Neuronal stem cell (in vitro differentiated cells): ENCODE measurements at regions not wholly inside any gene's neighbourhood (a gene's known extent, or its start where the extent isn't known, plus 50 kb on each side); places are given as distances from the start of the nearest gene placed in this dataset.

Source experiments
- DNase-seq: peaks from one replicate; pipeline ENCODE4 v3.0.0-alpha.2; 2013; ENCODE audit warnings: low spot score
- H2AFZ ChIP-seq: one replicate; pipeline ENCODE4 v1.6.1; 2013; ENCODE audit warnings: mild to moderate bottlenecking, low read length, inconsistent platforms
- H2AK5ac ChIP-seq: 2 replicates; pipeline ENCODE4 v1.6.1; 2013; ENCODE audit warnings: low read depth, mild to moderate bottlenecking, inconsistent platforms, low read length, moderate library complexity, mixed read lengths
- H2BK120ac ChIP-seq: 2 replicates; pipeline ENCODE4 v1.6.1; 2013; ENCODE audit warnings: low read depth, mild to moderate bottlenecking, inconsistent platforms, low read length, moderate library complexity, mixed read lengths
- H2BK12ac ChIP-seq: one replicate; pipeline ENCODE4 v1.6.1; 2013; ENCODE audit warnings: low read length, inconsistent platforms
- H2BK15ac ChIP-seq: 2 replicates; pipeline ENCODE4 v1.6.1; 2013; ENCODE audit warnings: mild to moderate bottlenecking, low read length, inconsistent platforms, mixed read lengths
- H2BK5ac ChIP-seq: one replicate; pipeline ENCODE4 v1.6.1; 2013; ENCODE audit warnings: inconsistent platforms, mild to moderate bottlenecking, low read length, moderate library complexity
- H3K14ac ChIP-seq: one replicate; pipeline ENCODE4 v1.6.1; 2013; ENCODE audit warnings: low read length, inconsistent platforms
- H3K18ac ChIP-seq: 2 replicates; pipeline ENCODE4 v1.6.1; 2013; ENCODE audit warnings: low read length, inconsistent platforms
- H3K23ac ChIP-seq: 2 replicates; pipeline ENCODE4 v1.6.1; 2013; ENCODE audit warnings: low read depth, mild to moderate bottlenecking, mixed read lengths, low read length, inconsistent platforms; ENCODE audit not compliant: poor library complexity
- H3K27ac ChIP-seq: replicated peaks from 3 replicates; pipeline ENCODE4 v1.5.1; 2013; ENCODE audit warnings: low read length, inconsistent platforms
- H3K27me3 ChIP-seq, 3 experiments: 2 replicates each; pipeline ENCODE4 v1.6.1; 2013; ENCODE audit warnings: low read length in 3 of 3, mild to moderate bottlenecking in 2 of 3, inconsistent platforms in 1 of 3, low read depth in 1 of 3, mixed read lengths in 1 of 3, moderate library complexity in 1 of 3; ENCODE audit not compliant: control insufficient read depth in 3 of 3, insufficient read depth in 3 of 3
- H3K36me3 ChIP-seq, 2 donors: replicated peaks in 1 of 2; 2 replicates each; pipeline ENCODE4 v1.6.1; 2013; ENCODE audit warnings: low read length in 2 of 2; ENCODE audit not compliant: control insufficient read depth in 2 of 2, insufficient read depth in 2 of 2
- H3K4ac ChIP-seq: 2 replicates; pipeline ENCODE4 v1.6.1; 2013; ENCODE audit warnings: inconsistent platforms, mild to moderate bottlenecking, low read length, moderate library complexity
- H3K4me1 ChIP-seq, 2 donors: 1 replicate in 1 of 2; 2 replicates in 1 of 2; pipeline ENCODE4 v1.6.1; 2013; ENCODE audit warnings: low read length in 2 of 2, low read depth in 1 of 2; ENCODE audit not compliant: control insufficient read depth in 2 of 2, insufficient read depth in 1 of 2
- H3K4me2 ChIP-seq: one replicate; pipeline ENCODE4 v1.6.1; 2013; ENCODE audit warnings: mild to moderate bottlenecking, low read length, inconsistent platforms; ENCODE audit not compliant: insufficient read depth, poor library complexity, severe bottlenecking
- H3K4me3 ChIP-seq, 2 donors: 2 replicates each; pipeline ENCODE4 v1.5.1; 2013; ENCODE audit warnings: low read length in 2 of 2, mild to moderate bottlenecking in 2 of 2, inconsistent platforms in 1 of 2, moderate library complexity in 1 of 2
- H3K79me1 ChIP-seq: one replicate; pipeline ENCODE4 v1.6.1; 2013; ENCODE audit warnings: low read depth, mild to moderate bottlenecking, inconsistent platforms, low read length, moderate library complexity
- H3K9ac ChIP-seq: one replicate; pipeline ENCODE4 v1.6.1; 2013; ENCODE audit warnings: mild to moderate bottlenecking, low read depth, low read length, inconsistent platforms; ENCODE audit not compliant: poor library complexity
- H3K9me3 ChIP-seq, 2 donors: replicated peaks in 1 of 2; 2 replicates each; pipeline versions ENCODE3 to v1.6.1; 2013; ENCODE audit warnings: low read length in 2 of 2, mild to moderate bottlenecking in 2 of 2, inconsistent platforms in 1 of 2, low read depth in 1 of 2, mixed read lengths in 1 of 2, moderate library complexity in 1 of 2; ENCODE audit not compliant: control insufficient read depth in 2 of 2, insufficient read depth in 1 of 2
- H4K8ac ChIP-seq: one replicate; pipeline ENCODE4 v1.6.1; 2013; ENCODE audit warnings: low read depth, mild to moderate bottlenecking, inconsistent platforms, low read length, moderate library complexity
- H4K91ac ChIP-seq: one replicate; pipeline ENCODE4 v1.6.1; 2013; ENCODE audit warnings: low read length, low read depth, mild to moderate bottlenecking, inconsistent platforms; ENCODE audit not compliant: poor library complexity
- WGBS, 2 donors: extraction: QIAGEN DNeasy Blood & Tissue Kit; methylation state at CpG; one replicate each; pipeline ENCODE4 v1.1.7; 2013; ENCODE audit warnings: missing lambda C conversion rate in 2 of 2, mixed read lengths in 1 of 2; ENCODE audit not compliant: insufficient read length in 2 of 2, insufficient replicate concordance in 1 of 2; ENCODE audit errors: extremely low coverage in 2 of 2; 5-methylcytosine and 5-hydroxymethylcytosine counted together

GRCh38 chrX:115367455-115367854 lies 77.9 kb downstream of the LUZP4 start:
- WGBS, 2 donors: no CpG with 5 or more reads among the region's 6 CpGs
- H3K9me3 ChIP-seq: no peaks in the 10 kb centered on the region
- H3K9ac ChIP-seq: no peak overlapping the region
- no peak overlapping the region for H4K8ac ChIP-seq
- H3K4ac ChIP-seq: no peak overlapping the region
- H2AFZ ChIP-seq: no peak overlapping the region
- no peak overlapping the region for H3K23ac ChIP-seq
- H3K79me1 ChIP-seq: no peaks in the 10 kb centered on the region
- H3K14ac ChIP-seq: no peak overlapping the region
- H3K4me1 ChIP-seq: peaks cover 3 to 11% of the 10 kb centered on the region in 2 donors
- no peaks in the 10 kb centered on the region for H3K36me3 ChIP-seq
- H3K4me2 ChIP-seq: no peak overlapping the region
- H3K4me3 ChIP-seq: no peak overlapping the region
- H3K27me3 ChIP-seq: no peaks in the 10 kb centered on the region
- H2BK5ac ChIP-seq: no peak overlapping the region
- no peak for DNase-seq
- H2AK5ac ChIP-seq: no peak overlapping the region
- no peak overlapping the region for H2BK15ac ChIP-seq
- no peak overlapping the region for H2BK120ac ChIP-seq
- no peak overlapping the region for H2BK12ac ChIP-seq
- no peak overlapping the region for H3K27ac ChIP-seq
- H4K91ac ChIP-seq: no peak overlapping the region
- H3K18ac ChIP-seq: no peak overlapping the region

- Histone ChIP-seq H2BK15ac (no peak overlapping the region), H3K4me1 (peaks cover 3 to 12% of the 10 kb centered on the region in 2 donors), H2AFZ (no peak overlapping the region), H3K4ac (no peak overlapping the region), H2BK120ac (no peak overlapping the region), H3K9ac (no peak overlapping the region), H3K23ac (no peak overlapping the region), H3K4me3 (no peak overlapping the region), H3K36me3 (no peaks in the 10 kb centered on the region), H3K27ac (no peak overlapping the region), H3K9me3 (no peaks in the 10 kb centered on the region), H3K4me2 (no peak overlapping the region), H3K79me1 (no peaks in the 10 kb centered on the region), H2AK5ac (no peak overlapping the region), H4K8ac (no peak overlapping the region), H2BK5ac (no peak overlapping the region), H4K91ac (no peak overlapping the region), H3K27me3 (no peaks in the 10 kb centered on the region), H2BK12ac (no peak overlapping the region), H3K14ac (no peak overlapping the region), H3K18ac (no peak overlapping the region)
- DNase-seq: no peak
- no CpG with 5 or more reads among the region's 2 CpGs for WGBS, 2 donors
Observed at GRCh38 chrX:115367951-115368350, 78.4 kb downstream of the LUZP4 start.

- Histone ChIP-seq H2BK120ac (no peak overlapping the region), H3K23ac (no peak overlapping the region)
Observed at GRCh38 chrX:115368876-115369275, 79.4 kb downstream of the LUZP4 start.

GRCh38 chrX:115372152-115372551 lies 82.6 kb downstream of the LUZP4 start:
- H3K9ac ChIP-seq: no peak overlapping the region
- H3K27ac ChIP-seq: no peak overlapping the region
- no peak overlapping the region for H2BK12ac ChIP-seq
- H3K9me3 ChIP-seq: no peaks in the 10 kb centered on the region
- no peak overlapping the region for H2BK120ac ChIP-seq
- H2AK5ac ChIP-seq: no peak overlapping the region
- DNase-seq: no peak
- no peak overlapping the region for H2BK15ac ChIP-seq
- H4K91ac ChIP-seq: no peak overlapping the region
- H3K79me1 ChIP-seq: no peaks in the 10 kb centered on the region
- H2BK5ac ChIP-seq: no peak overlapping the region
- H3K23ac ChIP-seq: no peak overlapping the region
- peak overlapping the region; percentile 77 for H2AFZ ChIP-seq
- peaks cover 2 to 7% of the 10 kb centered on the region in 2 donors for H3K4me1 ChIP-seq
- no peak overlapping the region for H3K14ac ChIP-seq
- H3K18ac ChIP-seq: no peak overlapping the region
- no peaks in the 10 kb centered on the region for H3K27me3 ChIP-seq
- H3K4ac ChIP-seq: no peak overlapping the region
- no peak overlapping the region for H3K4me3 ChIP-seq
- no peaks in the 10 kb centered on the region for H3K36me3 ChIP-seq
- no CpG with 5 or more reads among the region's 4 CpGs for WGBS, 2 donors
- H3K4me2 ChIP-seq: no peak overlapping the region
- H4K8ac ChIP-seq: no peak overlapping the region

More at GRCh38 chrX:115368876-115369275, 79.4 kb downstream of the LUZP4 start:
- Histone ChIP-seq H3K4me2 (no peak overlapping the region), H3K18ac (no peak overlapping the region), H3K4me3 (no peak overlapping the region), H2BK12ac (no peak overlapping the region), H3K79me1 (no peaks in the 10 kb centered on the region), H3K14ac (no peak overlapping the region), H3K36me3 (no peaks in the 10 kb centered on the region), H2AK5ac (no peak overlapping the region), H3K27ac (no peak overlapping the region), H4K8ac (no peak overlapping the region), H3K9ac (no peak overlapping the region), H4K91ac (no peak overlapping the region), H2BK5ac (no peak overlapping the region), H2BK15ac (no peak overlapping the region), H3K4ac (no peak overlapping the region), H3K9me3 (no peaks in the 10 kb centered on the region), H3K4me1 (peaks cover 3 to 10% of the 10 kb centered on the region in 2 donors), H2AFZ (no peak overlapping the region), H3K27me3 (no peaks in the 10 kb centered on the region)
- WGBS, 2 donors: no CpG with 5 or more reads among the region's 2 CpGs
- no peak for DNase-seq
